GM06990 (cell line): ENCODE measurements at regions not wholly inside any gene's neighbourhood (a gene's known extent, or its start where the extent isn't known, plus 50 kb on each side); places are given as distances from the start of the nearest gene placed in this dataset.

Experiments used
- DNase-seq: peaks from one replicate; pipeline ENCODE4 v3.0.0-alpha.2; 2011; ENCODE audit not compliant: insufficient read length; ENCODE audit errors: extremely low read depth
- H3K27me3 ChIP-seq: replicated peaks from 2 replicates; pipeline ENCODE4 v1.6.0; 2011; ENCODE audit warnings: low read length; ENCODE audit not compliant: control insufficient read depth, insufficient read depth
- H3K36me3 ChIP-seq: 2 replicates; pipeline ENCODE4 v1.5.1; 2011; ENCODE audit warnings: low read length; ENCODE audit not compliant: control insufficient read depth, insufficient read depth
- H3K4me3 ChIP-seq: replicated peaks from 2 replicates; pipeline ENCODE4 v1.5.1; 2011; ENCODE audit warnings: low read depth, mild to moderate bottlenecking, control low read depth, low read length
- TF ChIP-seq, protein P1 (sequence below): IDR thresholded peaks from 2 replicates; pipeline ENCODE4 v1.5.1; 2011; ENCODE audit warnings: low read length, control low read depth, mild to moderate bottlenecking, inconsistent platforms; ENCODE audit not compliant: insufficient read depth, poor library complexity, severe bottlenecking

DNA sequence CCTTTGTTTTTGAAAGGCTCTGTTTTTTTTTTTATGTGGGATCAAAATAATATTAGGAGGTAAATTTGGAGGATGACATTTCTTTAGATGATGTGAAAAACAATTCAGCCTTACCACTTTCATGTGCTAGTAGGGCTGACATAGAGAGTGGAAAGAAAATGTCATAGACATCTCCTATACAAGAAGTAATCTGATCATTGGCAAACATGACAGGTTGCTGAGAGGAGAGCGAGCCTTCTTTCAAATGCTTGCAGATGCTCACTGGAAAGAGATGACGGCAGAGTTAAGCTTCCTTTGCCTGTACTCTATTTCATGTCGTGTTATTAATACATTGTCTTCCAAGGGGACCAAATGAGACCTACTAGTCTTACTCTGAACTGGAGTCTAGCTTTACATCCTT lies 160.1 kb upstream of the DAP start:
- no peaks in the 10 kb centered on the region for H3K36me3 ChIP-seq
- no peak for DNase-seq
- no peaks in the 10 kb centered on the region for H3K27me3 ChIP-seq
- H3K4me3 ChIP-seq = no peak overlapping the region
- TF ChIP-seq, protein P1, sequence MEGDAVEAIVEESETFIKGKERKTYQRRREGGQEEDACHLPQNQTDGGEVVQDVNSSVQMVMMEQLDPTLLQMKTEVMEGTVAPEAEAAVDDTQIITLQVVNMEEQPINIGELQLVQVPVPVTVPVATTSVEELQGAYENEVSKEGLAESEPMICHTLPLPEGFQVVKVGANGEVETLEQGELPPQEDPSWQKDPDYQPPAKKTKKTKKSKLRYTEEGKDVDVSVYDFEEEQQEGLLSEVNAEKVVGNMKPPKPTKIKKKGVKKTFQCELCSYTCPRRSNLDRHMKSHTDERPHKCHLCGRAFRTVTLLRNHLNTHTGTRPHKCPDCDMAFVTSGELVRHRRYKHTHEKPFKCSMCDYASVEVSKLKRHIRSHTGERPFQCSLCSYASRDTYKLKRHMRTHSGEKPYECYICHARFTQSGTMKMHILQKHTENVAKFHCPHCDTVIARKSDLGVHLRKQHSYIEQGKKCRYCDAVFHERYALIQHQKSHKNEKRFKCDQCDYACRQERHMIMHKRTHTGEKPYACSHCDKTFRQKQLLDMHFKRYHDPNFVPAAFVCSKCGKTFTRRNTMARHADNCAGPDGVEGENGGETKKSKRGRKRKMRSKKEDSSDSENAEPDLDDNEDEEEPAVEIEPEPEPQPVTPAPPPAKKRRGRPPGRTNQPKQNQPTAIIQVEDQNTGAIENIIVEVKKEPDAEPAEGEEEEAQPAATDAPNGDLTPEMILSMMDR = no peak

DNA sequence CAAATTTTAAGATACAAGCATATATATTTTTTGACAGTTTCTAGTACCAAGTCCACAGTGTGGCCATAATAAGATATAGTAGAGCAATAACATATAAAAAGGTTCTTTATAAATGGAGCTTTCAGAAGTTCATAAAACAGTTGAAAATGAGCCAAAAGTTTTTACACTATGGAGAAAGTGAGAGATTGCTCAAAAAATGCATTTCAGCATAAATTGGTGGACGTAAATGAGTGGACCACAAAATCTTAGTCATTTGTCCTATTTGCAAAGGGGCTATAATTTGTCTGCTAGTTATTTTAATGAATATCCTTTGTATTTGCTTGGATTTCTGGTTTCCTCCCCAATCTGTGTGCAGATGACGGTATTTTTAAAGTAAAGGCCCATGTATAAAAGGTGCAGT lies 159.4 kb upstream of the DAP start:
- Histone ChIP-seq H3K4me3 (no peak overlapping the region), H3K36me3 (no peaks in the 10 kb centered on the region), H3K27me3 (no peaks in the 10 kb centered on the region)
- no peak for DNase-seq
- TF ChIP-seq, protein P1 = no peak

DNA sequence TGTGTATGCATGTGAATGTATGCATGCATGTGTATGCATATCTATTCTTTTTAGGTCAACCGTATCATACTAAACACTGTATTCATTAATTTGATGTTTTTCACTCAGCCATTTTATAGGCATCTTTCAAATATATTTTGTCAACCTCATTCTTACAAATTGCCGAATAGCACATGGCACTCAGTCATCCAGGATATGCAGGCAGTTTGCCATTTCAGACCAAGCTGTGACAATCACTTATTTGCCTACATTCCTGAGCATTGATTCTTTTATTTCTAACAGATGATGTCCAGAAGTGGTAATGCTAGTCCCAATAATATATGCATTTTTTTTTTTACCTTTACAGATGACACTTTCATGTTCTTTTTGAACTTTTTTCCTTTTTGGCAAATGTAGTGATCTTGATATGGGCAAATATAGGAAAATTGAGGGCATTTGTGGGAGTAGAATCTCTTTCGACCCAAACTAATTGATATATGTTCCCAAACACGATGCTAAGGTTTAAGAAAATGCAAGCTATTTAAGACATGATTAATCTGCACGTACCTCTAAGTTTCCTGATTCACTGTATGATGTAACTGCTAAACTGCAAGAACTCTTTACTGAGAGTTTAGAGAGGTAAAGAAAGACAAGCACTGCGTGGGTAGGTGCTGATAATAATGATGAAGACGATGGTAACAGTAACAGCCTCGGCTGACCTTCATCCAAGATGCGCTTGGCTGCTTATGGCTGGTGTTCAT lies 153.9 kb upstream of the DAP start:
- no peaks in the 10 kb centered on the region for H3K27me3 ChIP-seq
- TF ChIP-seq, protein P1 = no peak
- H3K4me3 ChIP-seq = no peak overlapping the region
- no peaks in the 10 kb centered on the region for H3K36me3 ChIP-seq
- DNase-seq = no peak

DNA sequence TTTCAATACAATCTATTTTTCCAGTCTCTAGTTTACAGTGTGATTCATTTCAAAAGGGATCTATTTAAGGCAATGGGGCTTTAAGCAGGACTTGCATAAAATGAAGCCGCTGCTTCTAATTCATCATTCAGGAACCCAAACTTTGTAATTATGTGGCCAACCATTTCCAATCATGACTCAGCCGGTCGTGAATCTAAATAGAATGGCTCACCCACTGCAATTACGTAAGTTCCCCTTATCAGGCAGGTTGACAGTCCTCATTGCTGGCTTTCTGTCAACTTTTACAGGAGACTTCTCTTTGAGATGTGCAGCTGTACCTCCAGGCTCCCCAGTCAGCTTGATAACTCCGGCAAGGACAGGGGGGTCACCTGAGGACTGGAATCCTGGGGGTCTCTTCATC lies 152.8 kb upstream of the DAP start:
- no peak overlapping the region for H3K4me3 ChIP-seq
- DNase-seq = no peak
- TF ChIP-seq, protein P1 = no peak

DNA sequence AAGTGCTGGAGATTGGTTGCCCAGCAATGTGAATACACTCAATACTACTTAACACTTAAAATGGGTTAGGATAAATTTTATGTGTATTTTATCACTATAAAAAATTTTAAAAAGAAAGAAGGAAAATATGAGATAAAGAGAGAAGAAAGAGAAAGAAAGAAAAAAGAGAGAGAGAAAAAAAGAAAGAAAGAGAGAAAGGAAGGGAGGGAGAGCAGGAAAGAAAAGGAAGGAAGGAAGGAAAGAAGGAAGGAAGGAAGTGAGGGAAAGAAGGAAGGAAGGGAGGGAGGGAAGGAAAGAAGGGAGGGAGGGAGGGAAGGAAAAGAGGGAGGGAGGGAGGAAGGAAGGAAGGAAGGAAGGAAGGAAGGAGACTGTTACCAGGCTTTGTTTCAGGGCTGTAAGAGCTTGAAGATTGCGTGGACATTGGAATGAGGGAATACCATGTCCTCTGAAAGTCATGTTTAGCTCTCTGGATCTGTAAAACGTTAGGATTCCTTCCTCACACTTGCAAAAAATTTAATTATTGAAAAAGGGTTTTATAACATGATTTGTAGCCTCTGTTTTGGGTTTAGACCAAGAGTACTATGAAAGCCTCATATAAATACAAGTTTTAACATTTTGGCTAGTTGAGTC lies 152.3 kb upstream of the DAP start:
- no peaks in the 10 kb centered on the region for H3K27me3 ChIP-seq
- no peak overlapping the region for H3K4me3 ChIP-seq
- DNase-seq = no peak
- no peaks in the 10 kb centered on the region for H3K36me3 ChIP-seq
- TF ChIP-seq, protein P1 = no peak

More for the DNA sequence above, 152.8 kb upstream of the DAP start:
- H3K27me3 ChIP-seq = no peaks in the 10 kb centered on the region
- H3K36me3 ChIP-seq = no peaks in the 10 kb centered on the region
